WI38 (cell line): ENCODE measurements at regions not wholly inside any gene's neighbourhood (a gene's known extent, or its start where the extent isn't known, plus 50 kb on each side); places are given as distances from the start of the nearest gene placed in this dataset.

Source experiments
- H3K4me3 ChIP-seq: 2 replicates; pipeline ENCODE4 v1.5.1; 2011; ENCODE audit warnings: low read depth, mild to moderate bottlenecking, control low read depth, low read length
- CTCF ChIP-seq: IDR thresholded peaks from 2 replicates; pipeline ENCODE4 v1.5.1; 2012; ENCODE audit warnings: low read depth, mild to moderate bottlenecking, control low read depth, low read length

GRCh38 chr2:67255933-67256615 lies 141.1 kb upstream of the ETAA1 start:
- no peak overlapping the region for H3K4me3 ChIP-seq
- TF ChIP-seq CTCF = no peak

DNA sequence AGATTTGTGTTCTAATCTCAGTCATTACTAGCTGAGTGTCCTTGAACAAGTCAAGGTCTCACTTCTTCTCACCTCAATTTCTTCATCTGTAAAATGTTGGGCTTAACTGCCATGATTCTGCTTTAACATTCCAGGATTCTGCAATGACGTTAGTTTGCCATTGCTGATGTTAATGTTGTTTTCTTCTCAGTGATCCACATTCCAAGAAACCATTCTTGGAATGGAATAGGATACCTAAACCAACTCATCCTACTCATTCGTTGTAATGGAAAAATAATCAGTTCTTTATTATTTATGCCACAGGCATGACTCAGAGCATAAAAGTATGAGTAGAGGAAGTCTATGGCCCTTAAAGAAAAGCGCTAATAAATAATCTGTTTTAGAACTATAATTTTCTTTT lies 140.2 kb upstream of the ETAA1 start:
- TF ChIP-seq CTCF = no peak

DNA sequence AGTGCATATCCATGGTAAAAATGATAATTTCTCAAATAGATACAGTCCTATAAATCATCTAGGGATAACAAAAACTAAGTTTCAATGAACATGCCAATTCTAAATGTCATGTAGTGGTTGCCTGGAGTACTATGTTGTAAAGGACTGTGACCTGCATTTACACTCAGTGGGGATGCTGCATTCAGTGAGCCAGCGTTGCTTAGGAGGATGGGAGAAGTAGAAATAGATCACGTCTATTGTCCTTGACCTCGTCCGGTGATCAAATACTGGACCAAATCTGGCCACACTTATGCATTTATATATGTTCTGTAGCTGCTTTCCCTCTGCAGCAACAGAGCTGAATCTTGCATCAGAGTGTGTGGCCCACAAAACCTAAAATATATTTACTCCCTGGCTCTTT lies 139.0 kb upstream of the ETAA1 start:
- no peak for TF ChIP-seq CTCF
- no peak overlapping the region for H3K4me3 ChIP-seq

More for the DNA sequence above, 140.2 kb upstream of the ETAA1 start:
- H3K4me3 ChIP-seq = no peak overlapping the region

DNA sequence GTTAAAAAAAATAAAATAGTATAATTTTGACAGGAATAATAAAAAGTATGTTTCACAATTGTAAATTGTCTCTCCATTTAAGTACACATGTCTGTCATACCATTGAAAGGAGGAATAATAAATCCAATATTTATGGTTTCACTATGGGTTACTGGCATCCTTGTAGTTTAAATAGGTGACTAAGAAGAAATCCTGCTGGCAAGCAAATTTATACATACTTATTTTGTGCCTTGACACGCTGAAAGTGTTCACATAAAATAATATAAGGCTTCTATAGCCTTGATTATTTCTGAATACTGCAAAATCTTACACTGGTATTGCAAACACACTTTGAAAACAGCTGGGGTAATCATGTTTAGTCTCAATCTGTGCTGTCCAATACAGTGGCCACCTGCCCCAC lies 138.3 kb upstream of the ETAA1 start:
- H3K4me3 ChIP-seq = no peak overlapping the region
- no peak for TF ChIP-seq CTCF

DNA sequence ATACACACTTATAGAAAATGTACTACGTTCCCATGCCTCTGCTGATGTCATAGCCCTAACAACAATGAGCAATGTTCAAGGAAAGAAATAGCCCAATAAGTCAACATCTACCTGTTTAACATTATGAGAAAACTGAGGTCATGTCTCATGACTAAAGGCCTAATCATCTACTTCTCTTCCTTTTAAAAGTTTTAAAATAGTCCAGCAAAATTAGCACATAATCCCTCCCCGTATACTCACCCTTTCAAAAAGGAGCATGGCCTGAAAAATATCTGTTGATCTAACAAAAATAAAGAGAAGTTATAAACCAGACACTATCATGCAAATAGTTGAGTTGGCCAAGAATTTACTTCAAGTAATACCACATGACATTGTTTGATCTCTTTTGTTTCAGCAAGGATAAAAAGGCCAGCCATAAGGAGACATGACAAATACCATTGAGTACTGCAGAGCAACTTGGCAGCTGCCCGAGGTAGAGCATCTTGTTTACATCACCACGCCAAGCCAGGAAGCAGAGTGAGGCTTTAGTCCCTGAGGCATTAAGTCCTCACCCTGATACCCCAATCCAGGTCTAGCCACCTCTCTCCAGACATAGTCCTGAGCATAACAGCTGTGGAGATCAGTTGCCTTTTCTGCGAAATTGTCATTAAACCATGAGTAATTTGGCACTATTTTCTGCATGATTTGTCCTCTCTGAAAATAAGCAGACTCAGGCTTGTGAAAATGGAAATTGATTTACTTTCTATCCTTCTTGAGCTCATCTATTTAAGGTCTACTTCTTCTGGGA lies 137.4 kb upstream of the ETAA1 start:
- H3K4me3 ChIP-seq = peak overlapping the region; percentile 11; the same call in 1 of the 2 replicates
- TF ChIP-seq CTCF = no peak

DNA sequence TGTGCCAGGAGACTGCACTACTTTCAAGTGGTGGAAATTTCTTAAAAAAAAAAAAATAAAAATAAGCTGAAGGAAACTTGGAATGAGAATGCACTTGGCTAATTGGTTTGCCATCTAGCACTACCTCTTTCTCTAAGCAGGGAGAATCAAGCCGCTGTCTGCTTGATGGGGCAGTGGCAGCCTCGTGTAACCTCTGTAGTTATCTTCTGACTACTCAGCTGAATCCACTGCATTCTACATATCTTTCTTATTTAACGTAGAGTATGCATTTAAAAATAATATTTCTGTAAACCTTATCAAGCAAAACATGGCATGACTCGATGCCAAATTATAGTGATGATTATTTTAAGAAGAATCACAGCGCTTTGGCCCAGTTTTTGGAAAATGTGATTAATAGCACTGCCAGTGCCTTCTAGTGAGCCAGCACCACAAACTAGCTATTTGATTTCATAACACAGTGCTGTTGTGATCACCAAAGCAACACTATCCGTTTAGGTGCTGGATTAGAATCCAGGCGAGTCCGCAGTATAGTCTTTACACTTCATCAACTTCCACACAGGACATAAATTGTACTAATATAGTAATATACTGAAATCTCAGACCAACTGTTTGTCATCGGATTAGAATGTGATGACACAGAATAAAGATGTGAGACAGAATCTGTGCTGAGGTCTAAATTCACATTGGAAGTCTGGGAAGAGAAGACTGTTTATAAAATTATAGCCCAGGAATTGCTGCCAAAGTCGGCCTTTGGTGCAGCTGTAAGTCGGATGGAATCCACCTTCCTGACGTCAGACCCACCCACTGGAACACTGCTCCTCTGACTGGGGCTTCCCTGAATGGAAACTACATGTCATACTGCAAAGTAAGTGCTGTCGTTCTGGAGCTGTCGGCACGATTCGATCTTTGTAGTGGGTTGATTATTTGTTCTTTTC lies 136.5 kb upstream of the ETAA1 start:
- no peak for TF ChIP-seq CTCF
- H3K4me3 ChIP-seq = peak overlapping the region; percentile 43
